SK-N-SH treated with all-trans-retinoic acid at 6 μM for 48 hours (cell line): ENCODE measurements at regions not wholly inside any gene's neighbourhood (a gene's known extent, or its start where the extent isn't known, plus 50 kb on each side); places are given as distances from the start of the nearest gene placed in this dataset.

Experiments
- ATAC-seq: fragments of 200-7000 bp; cut with Tn5 transposase; 3 replicates; pipeline ENCODE4 v1.9.1; 2020; ENCODE audit warnings: mild to moderate bottlenecking, moderate library complexity
- ARNTL ChIP-seq: fragments of 450-650 bp; formaldehyde crosslinking; IDR thresholded peaks from 2 replicates; pipeline ENCODE4 v1.5.0; 2020; ENCODE audit warnings: low read depth, mild to moderate bottlenecking, moderate library complexity, borderline replicate concordance
- BACH2 ChIP-seq: fragments of 250-450 bp; sonication (Bioruptor Pico); IDR thresholded peaks from 2 replicates; pipeline ENCODE4 v1.9.0; 2021; ENCODE audit warnings: mild to moderate bottlenecking, borderline replicate concordance
- CSDC2 ChIP-seq: fragments of 250-450 bp; sonication (Bioruptor Pico); IDR thresholded peaks from 2 replicates; pipeline ENCODE4 v1.5.0; 2020; ENCODE audit warnings: mild to moderate bottlenecking, moderate library complexity
- ESRRG ChIP-seq: fragments of 250-450 bp; sonication (Bioruptor Pico); IDR thresholded peaks from 2 replicates; pipeline ENCODE4 v1.6.1; 2021; ENCODE audit warnings: mild to moderate bottlenecking
- GLIS3 ChIP-seq: fragments of 250-450 bp; sonication (Bioruptor Pico); IDR thresholded peaks from 2 replicates; pipeline ENCODE4 v1.5.0; 2020; ENCODE audit warnings: mild to moderate bottlenecking, moderate library complexity
- ISL1 ChIP-seq: fragments of 250-450 bp; sonication (Bioruptor Pico); IDR thresholded peaks from 2 replicates; pipeline ENCODE4 v2.1.2; 2022; ENCODE audit warnings: mild to moderate bottlenecking, moderate library complexity
- OSR1 ChIP-seq: fragments of 250-450 bp; sonication (Bioruptor Pico); IDR thresholded peaks from 2 replicates; pipeline ENCODE4 v1.8.0; 2022; ENCODE audit warnings: moderate library complexity, mild to moderate bottlenecking, inconsistent platforms
- PPARA ChIP-seq: fragments of 250-450 bp; sonication (Bioruptor Pico); IDR thresholded peaks from 2 replicates; pipeline ENCODE4 v1.5.0; 2020; ENCODE audit warnings: mild to moderate bottlenecking, borderline replicate concordance
- RARB ChIP-seq: fragments of 250-450 bp; sonication (Bioruptor Pico); IDR thresholded peaks from 2 replicates; pipeline ENCODE4 v1.8.0; 2021; ENCODE audit warnings: mild to moderate bottlenecking, moderate library complexity
- SNAI2 ChIP-seq: fragments of 250-450 bp; sonication (Bioruptor Pico); IDR thresholded peaks from 2 replicates; pipeline ENCODE4 v1.5.0; 2020; ENCODE audit warnings: mild to moderate bottlenecking, moderate library complexity
- TCF4 ChIP-seq: fragments of 250-450 bp; sonication (Bioruptor Pico); IDR thresholded peaks from 2 replicates; pipeline ENCODE4 v1.8.0; 2021; ENCODE audit warnings: mild to moderate bottlenecking, moderate library complexity, borderline replicate concordance
- TOX ChIP-seq: fragments of 250-450 bp; sonication (Bioruptor Pico); IDR thresholded peaks from 2 replicates; pipeline ENCODE4 v1.8.0; 2021; ENCODE audit warnings: mild to moderate bottlenecking, moderate library complexity, borderline replicate concordance
- ZC3H10 ChIP-seq: fragments of 250-450 bp; sonication (Bioruptor Pico); IDR thresholded peaks from 2 replicates; pipeline ENCODE4 v1.5.1; 2021; ENCODE audit warnings: mild to moderate bottlenecking, moderate library complexity
- ZFP3 ChIP-seq: fragments of 250-450 bp; sonication (Bioruptor Pico); IDR thresholded peaks from 2 replicates; pipeline ENCODE4 v1.5.0; 2020; ENCODE audit warnings: mild to moderate bottlenecking, moderate library complexity
- ZFP30 ChIP-seq: fragments of 450-650 bp; formaldehyde crosslinking; IDR thresholded peaks from 2 replicates; pipeline ENCODE4 v1.5.0; 2022; ENCODE audit warnings: mild to moderate bottlenecking, moderate library complexity
- ZNF565 ChIP-seq: fragments of 450-650 bp; formaldehyde crosslinking; conservative IDR thresholded peaks from 2 replicates; pipeline ENCODE4 v1.5.0; 2020; ENCODE audit warnings: low read depth, mild to moderate bottlenecking, moderate library complexity
- ZNF8 ChIP-seq: fragments of 450-650 bp; formaldehyde crosslinking; IDR thresholded peaks from 2 replicates; pipeline ENCODE4 v1.5.0; 2020; ENCODE audit warnings: mild to moderate bottlenecking, moderate library complexity
- TF ChIP-seq, protein P1 (sequence below): fragments of 250-450 bp; sonication (Bioruptor Pico); IDR thresholded peaks from 2 replicates; pipeline ENCODE4 v1.5.1; 2021; ENCODE audit warnings: mild to moderate bottlenecking, moderate library complexity
- TF ChIP-seq, protein P2 (sequence below): fragments of 250-450 bp; sonication (Bioruptor Pico); IDR thresholded peaks from 2 replicates; pipeline ENCODE4 v1.8.0; 2020; ENCODE audit warnings: mild to moderate bottlenecking, moderate library complexity, borderline replicate concordance
- TF ChIP-seq, protein P3 (sequence below): fragments of 250-450 bp; sonication (Bioruptor Pico); IDR thresholded peaks from 2 replicates; pipeline ENCODE4 v1.5.1; 2020; ENCODE audit warnings: low read depth, mild to moderate bottlenecking, moderate library complexity
- TF ChIP-seq, protein P4 (sequence below): fragments of 250-450 bp; sonication (Bioruptor Pico); IDR thresholded peaks from 2 replicates; pipeline ENCODE4 v1.8.0; 2021; ENCODE audit warnings: low read depth, mild to moderate bottlenecking, moderate library complexity, borderline replicate concordance
- TF ChIP-seq, protein P5 (sequence below): fragments of 250-450 bp; sonication (Bioruptor Pico); IDR thresholded peaks from 2 replicates; pipeline ENCODE4 v1.5.0; 2020; ENCODE audit warnings: mild to moderate bottlenecking, moderate library complexity

DNA sequence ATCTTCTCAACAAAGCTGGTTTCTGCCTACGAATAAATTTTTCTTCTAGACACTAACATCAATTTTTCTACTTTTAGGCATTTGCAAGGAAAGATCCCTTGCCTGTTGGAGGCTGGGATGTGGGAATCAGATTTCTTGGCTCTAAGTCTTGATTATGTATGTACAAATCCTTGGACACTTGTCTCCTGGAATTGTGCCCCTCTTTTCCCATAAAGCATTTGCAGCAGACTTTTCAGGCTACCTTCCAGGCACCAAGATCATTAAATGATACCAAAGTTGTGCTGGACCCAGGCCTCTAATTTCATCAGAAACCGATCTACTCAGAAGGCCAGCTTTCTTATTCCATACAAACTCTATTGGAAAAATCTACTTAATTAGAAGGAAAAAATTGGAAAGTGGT, 339.5 kb upstream of the DIPK2B start:
- no peak for ATAC-seq
- TF ChIP-seq, protein P1, sequence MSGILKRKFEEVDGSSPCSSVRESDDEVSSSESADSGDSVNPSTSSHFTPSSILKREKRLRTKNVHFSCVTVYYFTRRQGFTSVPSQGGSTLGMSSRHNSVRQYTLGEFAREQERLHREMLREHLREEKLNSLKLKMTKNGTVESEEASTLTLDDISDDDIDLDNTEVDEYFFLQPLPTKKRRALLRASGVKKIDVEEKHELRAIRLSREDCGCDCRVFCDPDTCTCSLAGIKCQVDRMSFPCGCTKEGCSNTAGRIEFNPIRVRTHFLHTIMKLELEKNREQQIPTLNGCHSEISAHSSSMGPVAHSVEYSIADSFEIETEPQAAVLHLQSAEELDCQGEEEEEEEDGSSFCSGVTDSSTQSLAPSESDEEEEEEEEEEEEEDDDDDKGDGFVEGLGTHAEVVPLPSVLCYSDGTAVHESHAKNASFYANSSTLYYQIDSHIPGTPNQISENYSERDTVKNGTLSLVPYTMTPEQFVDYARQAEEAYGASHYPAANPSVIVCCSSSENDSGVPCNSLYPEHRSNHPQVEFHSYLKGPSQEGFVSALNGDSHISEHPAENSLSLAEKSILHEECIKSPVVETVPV (CRISPR knock-in tag): no peak
- TF ChIP-seq OSR1 (CRISPR knock-in tag): no peak
- no peak for TF ChIP-seq RARB (CRISPR knock-in tag)
- no peak for TF ChIP-seq GLIS3 (CRISPR knock-in tag)
- no peak for TF ChIP-seq ZNF565 (CRISPR knock-in tag)
- no peak for TF ChIP-seq ZFP3 (CRISPR knock-in tag)
- no peak for TF ChIP-seq ARNTL (CRISPR knock-in tag)
- TF ChIP-seq TOX (CRISPR knock-in tag): no peak
- no peak for TF ChIP-seq BACH2
- TF ChIP-seq CSDC2: no peak
- TF ChIP-seq ISL1 (CRISPR knock-in tag): no peak
- TF ChIP-seq SNAI2 (CRISPR knock-in tag): no peak
- no peak for TF ChIP-seq ZFP30 (CRISPR knock-in tag)
- TF ChIP-seq TCF4 (CRISPR knock-in tag): no peak
- no peak for TF ChIP-seq ZNF8 (CRISPR knock-in tag)
- TF ChIP-seq, protein P2, sequence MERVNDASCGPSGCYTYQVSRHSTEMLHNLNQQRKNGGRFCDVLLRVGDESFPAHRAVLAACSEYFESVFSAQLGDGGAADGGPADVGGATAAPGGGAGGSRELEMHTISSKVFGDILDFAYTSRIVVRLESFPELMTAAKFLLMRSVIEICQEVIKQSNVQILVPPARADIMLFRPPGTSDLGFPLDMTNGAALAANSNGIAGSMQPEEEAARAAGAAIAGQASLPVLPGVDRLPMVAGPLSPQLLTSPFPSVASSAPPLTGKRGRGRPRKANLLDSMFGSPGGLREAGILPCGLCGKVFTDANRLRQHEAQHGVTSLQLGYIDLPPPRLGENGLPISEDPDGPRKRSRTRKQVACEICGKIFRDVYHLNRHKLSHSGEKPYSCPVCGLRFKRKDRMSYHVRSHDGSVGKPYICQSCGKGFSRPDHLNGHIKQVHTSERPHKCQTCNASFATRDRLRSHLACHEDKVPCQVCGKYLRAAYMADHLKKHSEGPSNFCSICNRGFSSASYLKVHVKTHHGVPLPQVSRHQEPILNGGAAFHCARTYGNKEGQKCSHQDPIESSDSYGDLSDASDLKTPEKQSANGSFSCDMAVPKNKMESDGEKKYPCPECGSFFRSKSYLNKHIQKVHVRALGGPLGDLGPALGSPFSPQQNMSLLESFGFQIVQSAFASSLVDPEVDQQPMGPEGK (CRISPR knock-in tag): no peak
- TF ChIP-seq, protein P3, sequence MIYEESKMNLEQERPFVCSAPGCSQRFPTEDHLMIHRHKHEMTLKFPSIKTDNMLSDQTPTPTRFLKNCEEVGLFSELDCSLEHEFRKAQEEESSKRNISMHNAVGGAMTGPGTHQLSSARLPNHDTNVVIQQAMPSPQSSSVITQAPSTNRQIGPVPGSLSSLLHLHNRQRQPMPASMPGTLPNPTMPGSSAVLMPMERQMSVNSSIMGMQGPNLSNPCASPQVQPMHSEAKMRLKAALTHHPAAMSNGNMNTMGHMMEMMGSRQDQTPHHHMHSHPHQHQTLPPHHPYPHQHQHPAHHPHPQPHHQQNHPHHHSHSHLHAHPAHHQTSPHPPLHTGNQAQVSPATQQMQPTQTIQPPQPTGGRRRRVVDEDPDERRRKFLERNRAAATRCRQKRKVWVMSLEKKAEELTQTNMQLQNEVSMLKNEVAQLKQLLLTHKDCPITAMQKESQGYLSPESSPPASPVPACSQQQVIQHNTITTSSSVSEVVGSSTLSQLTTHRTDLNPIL (CRISPR knock-in tag): no peak
- no peak for TF ChIP-seq ESRRG (CRISPR knock-in tag)

DNA sequence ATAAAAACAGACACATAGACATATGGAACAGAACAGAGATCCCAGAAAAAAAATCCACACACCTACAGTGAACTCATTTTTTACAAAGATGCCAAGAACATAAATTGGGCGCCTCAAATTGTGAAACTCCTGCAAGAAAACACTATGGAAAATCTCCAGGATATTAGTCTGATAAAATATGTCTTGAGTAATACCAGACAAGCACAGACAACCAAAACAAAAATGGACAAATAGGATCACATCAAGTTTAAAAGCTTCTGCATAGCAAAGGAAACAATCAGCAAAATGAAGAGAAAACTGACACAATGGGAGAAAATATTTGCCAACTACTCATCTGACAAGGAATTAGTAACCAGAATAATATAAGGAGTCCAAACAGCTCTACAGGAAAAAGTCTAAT, 337.3 kb upstream of the DIPK2B start:
- no peak for TF ChIP-seq OSR1 (CRISPR knock-in tag)
- TF ChIP-seq TCF4 (CRISPR knock-in tag): no peak
- no peak for TF ChIP-seq ZC3H10 (CRISPR knock-in tag)
- TF ChIP-seq, protein P4, sequence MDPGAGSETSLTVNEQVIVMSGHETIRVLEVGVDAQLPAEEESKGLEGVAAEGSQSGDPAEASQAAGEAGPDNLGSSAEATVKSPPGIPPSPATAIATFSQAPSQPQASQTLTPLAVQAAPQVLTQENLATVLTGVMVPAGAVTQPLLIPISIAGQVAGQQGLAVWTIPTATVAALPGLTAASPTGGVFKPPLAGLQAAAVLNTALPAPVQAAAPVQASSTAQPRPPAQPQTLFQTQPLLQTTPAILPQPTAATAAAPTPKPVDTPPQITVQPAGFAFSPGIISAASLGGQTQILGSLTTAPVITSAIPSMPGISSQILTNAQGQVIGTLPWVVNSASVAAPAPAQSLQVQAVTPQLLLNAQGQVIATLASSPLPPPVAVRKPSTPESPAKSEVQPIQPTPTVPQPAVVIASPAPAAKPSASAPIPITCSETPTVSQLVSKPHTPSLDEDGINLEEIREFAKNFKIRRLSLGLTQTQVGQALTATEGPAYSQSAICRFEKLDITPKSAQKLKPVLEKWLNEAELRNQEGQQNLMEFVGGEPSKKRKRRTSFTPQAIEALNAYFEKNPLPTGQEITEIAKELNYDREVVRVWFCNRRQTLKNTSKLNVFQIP (CRISPR knock-in tag): no peak
- TF ChIP-seq ZNF8 (CRISPR knock-in tag): no peak
- TF ChIP-seq, protein P1 (CRISPR knock-in tag): no peak
- no peak for TF ChIP-seq PPARA (CRISPR knock-in tag)
- TF ChIP-seq TOX (CRISPR knock-in tag): no peak
- TF ChIP-seq GLIS3 (CRISPR knock-in tag): no peak
- TF ChIP-seq CSDC2: no peak
- TF ChIP-seq ZNF565 (CRISPR knock-in tag): no peak
- TF ChIP-seq, protein P2 (CRISPR knock-in tag): no peak
- TF ChIP-seq, protein P5, sequence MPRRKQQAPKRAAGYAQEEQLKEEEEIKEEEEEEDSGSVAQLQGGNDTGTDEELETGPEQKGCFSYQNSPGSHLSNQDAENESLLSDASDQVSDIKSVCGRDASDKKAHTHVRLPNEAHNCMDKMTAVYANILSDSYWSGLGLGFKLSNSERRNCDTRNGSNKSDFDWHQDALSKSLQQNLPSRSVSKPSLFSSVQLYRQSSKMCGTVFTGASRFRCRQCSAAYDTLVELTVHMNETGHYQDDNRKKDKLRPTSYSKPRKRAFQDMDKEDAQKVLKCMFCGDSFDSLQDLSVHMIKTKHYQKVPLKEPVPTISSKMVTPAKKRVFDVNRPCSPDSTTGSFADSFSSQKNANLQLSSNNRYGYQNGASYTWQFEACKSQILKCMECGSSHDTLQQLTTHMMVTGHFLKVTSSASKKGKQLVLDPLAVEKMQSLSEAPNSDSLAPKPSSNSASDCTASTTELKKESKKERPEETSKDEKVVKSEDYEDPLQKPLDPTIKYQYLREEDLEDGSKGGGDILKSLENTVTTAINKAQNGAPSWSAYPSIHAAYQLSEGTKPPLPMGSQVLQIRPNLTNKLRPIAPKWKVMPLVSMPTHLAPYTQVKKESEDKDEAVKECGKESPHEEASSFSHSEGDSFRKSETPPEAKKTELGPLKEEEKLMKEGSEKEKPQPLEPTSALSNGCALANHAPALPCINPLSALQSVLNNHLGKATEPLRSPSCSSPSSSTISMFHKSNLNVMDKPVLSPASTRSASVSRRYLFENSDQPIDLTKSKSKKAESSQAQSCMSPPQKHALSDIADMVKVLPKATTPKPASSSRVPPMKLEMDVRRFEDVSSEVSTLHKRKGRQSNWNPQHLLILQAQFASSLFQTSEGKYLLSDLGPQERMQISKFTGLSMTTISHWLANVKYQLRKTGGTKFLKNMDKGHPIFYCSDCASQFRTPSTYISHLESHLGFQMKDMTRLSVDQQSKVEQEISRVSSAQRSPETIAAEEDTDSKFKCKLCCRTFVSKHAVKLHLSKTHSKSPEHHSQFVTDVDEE: no peak
- no peak for TF ChIP-seq ESRRG (CRISPR knock-in tag)
- no peak for TF ChIP-seq ISL1 (CRISPR knock-in tag)
- no peak for TF ChIP-seq ARNTL (CRISPR knock-in tag)
- ATAC-seq: no peak
